Astrocyte (in vitro differentiated cells and primary cell): ENCODE measurements at regions not wholly inside any gene's neighbourhood (a gene's known extent, or its start where the extent isn't known, plus 50 kb on each side); places are given as distances from the start of the nearest gene placed in this dataset.

Experiments
- CTCF ChIP-seq: IDR thresholded peaks from 2 replicates; pipeline ENCODE4 v1.5.1; 2011; ENCODE audit warnings: low read depth, mild to moderate bottlenecking, inconsistent platforms, low read length, moderate library complexity; ENCODE audit not compliant: insufficient read depth
- EZH2 ChIP-seq: IDR thresholded peaks from 2 replicates; pipeline ENCODE4 v1.6.1; 2012; ENCODE audit warnings: mild to moderate bottlenecking, low read length, inconsistent platforms; ENCODE audit not compliant: insufficient read depth

GRCh38 chr2:12201369-12201768 lies 454.9 kb downstream of the LPIN1 start:
- TF ChIP-seq CTCF (no peak), EZH2 (no peak)
